GM12878 (cell line): ENCODE measurements at regions not wholly inside any gene's neighbourhood (a gene's known extent, or its start where the extent isn't known, plus 50 kb on each side); places are given as distances from the start of the nearest gene placed in this dataset.

Source experiments
- CHD1 ChIP-seq: IDR thresholded peaks from 2 replicates; pipeline ENCODE4 v1.6.1; 2012; ENCODE audit warnings: low read depth, low read length, improper control_type of control experiment
- CTCF ChIP-seq, 3 experiments: IDR thresholded peaks in 2 of 3; conservative IDR thresholded peaks in 1 of 3; 2 replicates each; pipeline ENCODE4 v1.5.1; 2011; ENCODE audit warnings: low read depth in 3 of 3, low read length in 3 of 3, mild to moderate bottlenecking in 3 of 3, control low read depth in 2 of 3, moderate library complexity in 2 of 3, inconsistent platforms in 1 of 3, mixed read lengths in 1 of 3; ENCODE audit not compliant: control insufficient read depth in 2 of 3, insufficient read depth in 1 of 3; ENCODE audit errors: extremely low read depth in 1 of 3
- EZH2 ChIP-seq: IDR thresholded peaks from 2 replicates; pipeline ENCODE4 v1.6.1; 2012; ENCODE audit warnings: low read depth, mild to moderate bottlenecking, control low read depth, inconsistent platforms, low read length, borderline replicate concordance; ENCODE audit not compliant: control insufficient read depth
- NRF1 ChIP-seq: conservative IDR thresholded peaks from 2 replicates; pipeline ENCODE4 v1.6.1; 2011; ENCODE audit warnings: mild to moderate bottlenecking, low read depth, low read length, improper control_type of control experiment
- POLR2A ChIP-seq: IDR thresholded peaks from 2 replicates; pipeline ENCODE4 v1.6.1; 2011; ENCODE audit warnings: low read depth, mild to moderate bottlenecking, low read length
- POLR2AphosphoS2 ChIP-seq: IDR thresholded peaks from 2 replicates; pipeline ENCODE4 v1.6.1; 2011; ENCODE audit warnings: low read depth, mild to moderate bottlenecking, low read length, improper control_type of control experiment, moderate library complexity
- REST ChIP-seq: IDR thresholded peaks from 2 replicates; pipeline ENCODE4 v1.6.1; 2012; ENCODE audit warnings: mild to moderate bottlenecking, low read depth, low read length
- SPI1 ChIP-seq: IDR thresholded peaks from 2 replicates; pipeline ENCODE4 v1.6.1; 2011; ENCODE audit warnings: low read depth, mild to moderate bottlenecking, low read length, moderate library complexity, borderline replicate concordance; ENCODE audit not compliant: insufficient read depth

- TF ChIP-seq CTCF (IDR thresholded peaks at IDR 0.05 in 2 of 3, conservative IDR thresholded peaks at IDR 0.05 in 1 of 3; ENCODE audit: control insufficient read depth in 2 of 3, extremely low read depth in 1 of 3, insufficient read depth in 1 of 3, low read depth in 3 of 3, low read length in 3 of 3) (no peak), NRF1 (no peak), POLR2AphosphoS2 (no peak), SPI1 (no peak), POLR2A (no peak), REST (no peak), CHD1 (no peak), EZH2 (no peak)
Measured at GRCh38 chr21:32844653-32845436, 73.3 kb upstream of the PAXBP1 start.
